CD14-positive monocyte (primary cell): ENCODE measurements at regions not wholly inside any gene's neighbourhood (a gene's known extent, or its start where the extent isn't known, plus 50 kb on each side); places are given as distances from the start of the nearest gene placed in this dataset.
A peak's percentile ranks its signal among the peaks of the same experiment; 100 is the strongest.

Experiments used
- DNase-seq, 3 donors: peaks; one replicate each; pipeline ENCODE4 v3.0.0-alpha.2; 2011 to 2022
- H2AFZ ChIP-seq: 2 replicates; pipeline ENCODE4 v1.6.0; 2012; ENCODE audit warnings: mild to moderate bottlenecking, low read depth, low read length, inconsistent platforms; ENCODE audit not compliant: insufficient read depth, poor library complexity, severe bottlenecking
- H3K27ac ChIP-seq, 2 donors: 1 replicate in 1 of 2; 2 replicates in 1 of 2; pipeline ENCODE4 v1.5.1; 2012 to 2013; ENCODE audit warnings: low read length in 2 of 2, control low read depth in 1 of 2, inconsistent platforms in 1 of 2, low read depth in 1 of 2, mild to moderate bottlenecking in 1 of 2
- H3K27me3 ChIP-seq, 2 donors: one replicate each; pipeline versions ENCODE4 v1.6.0 to v1.6.1; 2011 to 2013; ENCODE audit warnings: low read length in 2 of 2; ENCODE audit not compliant: control insufficient read depth in 2 of 2, insufficient read depth in 2 of 2
- H3K36me3 ChIP-seq, 2 donors: replicated peaks in 1 of 2; 1 replicate in 1 of 2; 2 replicates in 1 of 2; pipeline versions ENCODE4 v1.5.1 to v1.6.1; 2012 to 2013; ENCODE audit warnings: low read length in 2 of 2, control low read depth in 1 of 2, inconsistent platforms in 1 of 2, mild to moderate bottlenecking in 1 of 2; ENCODE audit not compliant: insufficient read depth in 2 of 2, control insufficient read depth in 1 of 2
- H3K4me1 ChIP-seq, 2 donors: 1 replicate in 1 of 2; 2 replicates in 1 of 2; pipeline versions ENCODE4 v1.5.1 to v1.6.1; 2012 to 2013; ENCODE audit warnings: low read length in 2 of 2, control low read depth in 1 of 2, inconsistent platforms in 1 of 2, mild to moderate bottlenecking in 1 of 2, moderate library complexity in 1 of 2; ENCODE audit not compliant: insufficient read depth in 2 of 2, control insufficient read depth in 1 of 2
- H3K4me2 ChIP-seq: replicated peaks from 2 replicates; pipeline ENCODE3; 2012; ENCODE audit warnings: low read length, moderate library complexity, mild to moderate bottlenecking; ENCODE audit not compliant: poor library complexity, severe bottlenecking; ENCODE audit errors: extremely low read depth
- H3K4me3 ChIP-seq, 3 experiments: fragments of 200-600 bp in 1 of 3; sonication (generic) in 1 of 3; replicated peaks in 1 of 3; 1 replicate in 2 of 3; 2 replicates in 1 of 3; pipeline ENCODE4 v1.5.1; 2011 to 2013; ENCODE audit warnings: low read length in 3 of 3, mild to moderate bottlenecking in 3 of 3, control low read depth in 2 of 3, low read depth in 2 of 3, inconsistent platforms in 1 of 3, moderate library complexity in 1 of 3
- H3K79me2 ChIP-seq: 2 replicates; pipeline ENCODE4 v1.6.0; 2012; ENCODE audit warnings: mild to moderate bottlenecking, control low read depth, inconsistent platforms, low read length, moderate library complexity; ENCODE audit not compliant: insufficient read depth
- H3K9ac ChIP-seq: 2 replicates; pipeline ENCODE4 v1.6.0; 2017; ENCODE audit warnings: low read length, mild to moderate bottlenecking; ENCODE audit not compliant: insufficient read depth, poor library complexity, severe bottlenecking
- H3K9me3 ChIP-seq, 2 donors: replicated peaks in 1 of 2; 1 replicate in 1 of 2; 2 replicates in 1 of 2; pipeline versions ENCODE4 v1.5.1 to v1.6.1; 2012 to 2013; ENCODE audit warnings: low read length in 2 of 2, control low read depth in 1 of 2; ENCODE audit not compliant: control insufficient read depth in 1 of 2, insufficient read depth in 1 of 2
- H4K20me1 ChIP-seq: 2 replicates; pipeline ENCODE4 v1.6.0; 2012; ENCODE audit warnings: mild to moderate bottlenecking, low read length, control low read depth, moderate library complexity; ENCODE audit not compliant: insufficient read depth
- H3K27ac Mint-ChIP-seq, 7 donors: one replicate each; pipeline ENCODE4 v1.8.0; 2020; ENCODE audit warnings: mild to moderate bottlenecking in 7 of 7, mixed read lengths in 7 of 7, moderate library complexity in 6 of 7, inconsistent platforms in 2 of 7
- H3K27me3 Mint-ChIP-seq, 3 donors: one replicate each; pipeline ENCODE4 v1.8.0; 2021 to 2022; ENCODE audit warnings: low read depth in 3 of 3, mild to moderate bottlenecking in 3 of 3, mixed read lengths in 3 of 3, moderate library complexity in 3 of 3, inconsistent platforms in 1 of 3
- H3K36me3 Mint-ChIP-seq, 2 donors: one replicate each; pipeline ENCODE4 v1.8.0; 2020; ENCODE audit warnings: mixed read lengths in 2 of 2, inconsistent platforms in 1 of 2, mild to moderate bottlenecking in 1 of 2
- H3K4me1 Mint-ChIP-seq: one replicate; pipeline ENCODE4 v1.8.0; 2020; ENCODE audit warnings: mild to moderate bottlenecking, mixed read lengths
- H3K4me3 Mint-ChIP-seq, 2 donors: one replicate each; pipeline ENCODE4 v1.8.0; 2020; ENCODE audit warnings: mild to moderate bottlenecking in 2 of 2, mixed read lengths in 2 of 2, moderate library complexity in 1 of 2
- H3K9me3 Mint-ChIP-seq, 7 donors: one replicate each; pipeline ENCODE4 v1.8.0; 2020 to 2022; ENCODE audit warnings: mixed read lengths in 7 of 7, mild to moderate bottlenecking in 6 of 7, moderate library complexity in 6 of 7, inconsistent platforms in 2 of 7
- CTCF ChIP-seq: fragments of 200-600 bp; IDR thresholded peaks from one replicate; pipeline ENCODE4 v1.8.0; 2022; ENCODE audit warnings: antibody characterized with exemption, mild to moderate bottlenecking
- WGBS: methylation state at CpG from one replicate; pipeline ENCODE4 v1.1.5; 2013; ENCODE audit warnings: missing lambda C conversion rate; ENCODE audit not compliant: insufficient coverage; 5-methylcytosine and 5-hydroxymethylcytosine counted together
- intact Hi-C, 2 donors: fragments of 100-400 bp; cut with micrococcal nuclease; formaldehyde crosslinking; loops; one replicate each; pipeline versions ENCODE4 v1.15.0 to v1.15.1; 2023

GRCh38 chr6:103908898-103909297 lies 950.8 kb downstream of the HACE1 start:
- Mint-ChIP-seq H3K9me3 (peaks cover 2 to 8% (median 4%) of the 10 kb centered on the region in 7 donors), H3K27ac (no peak overlapping the region), H3K36me3 (no peaks in the 10 kb centered on the region), H3K27me3 (no peaks in the 10 kb centered on the region), H3K4me1 (no peaks in the 10 kb centered on the region), H3K4me3 (no peak overlapping the region)
- intact Hi-C loops: no loop called here
- Histone ChIP-seq H3K36me3 (no peaks in the 10 kb centered on the region), H2AFZ (no peak overlapping the region), H4K20me1 (no peaks in the 10 kb centered on the region), H3K79me2 (no peaks in the 10 kb centered on the region), H3K27me3 (no peaks in the 10 kb centered on the region), H3K9ac (no peak overlapping the region), H3K4me1 (no peaks in the 10 kb centered on the region), H3K27ac (no peak overlapping the region), H3K9me3 (peaks cover 0 to 15% of the 10 kb centered on the region in 2 donors), H3K4me2 (no peak overlapping the region), H3K4me3 (no peak overlapping the region)
- TF ChIP-seq CTCF: no peak
- no peak for DNase-seq
- WGBS: 100% methylated on average over 1 of the region's 3 CpGs

- H3K4me1 Mint-ChIP-seq: no peaks in the 10 kb centered on the region
- H2AFZ ChIP-seq: no peak overlapping the region
- no peak overlapping the region for H3K27ac ChIP-seq
- H3K4me3 ChIP-seq: no peak overlapping the region
- H3K36me3 Mint-ChIP-seq: no peaks in the 10 kb centered on the region
- no peak overlapping the region for H3K4me3 Mint-ChIP-seq
- no peaks in the 10 kb centered on the region for H3K36me3 ChIP-seq
- no peaks in the 10 kb centered on the region for H4K20me1 ChIP-seq
- no peak overlapping the region for H3K4me2 ChIP-seq
- TF ChIP-seq CTCF: no peak
- no CpG with 5 or more reads among the region's 2 CpGs for WGBS
- H3K9me3 Mint-ChIP-seq: peaks cover 0 to 6% (median 2%) of the 10 kb centered on the region in 7 donors
- H3K9me3 ChIP-seq: no peaks in the 10 kb centered on the region
- H3K27me3 Mint-ChIP-seq: no peaks in the 10 kb centered on the region
- H3K79me2 ChIP-seq: no peaks in the 10 kb centered on the region
- H3K27ac Mint-ChIP-seq: peak overlapping the region in 1 of 7 donors; percentile 63
- no peaks in the 10 kb centered on the region for H3K27me3 ChIP-seq
- DNase-seq: no peak
- intact Hi-C loops: no loop called here
- H3K4me1 ChIP-seq: no peaks in the 10 kb centered on the region
- no peak overlapping the region for H3K9ac ChIP-seq
These were observed 964.6 kb downstream of the HACE1 start for GRCh38 chr6:103895136-103895535.
